CD8-positive, alpha-beta memory T cell (primary cell): ENCODE measurements at regions not wholly inside any gene's neighbourhood (a gene's known extent, or its start where the extent isn't known, plus 50 kb on each side); places are given as distances from the start of the nearest gene placed in this dataset.

ENCODE experiments used
- CTCF ChIA-PET: fragments of 350-600 bp; sonication (Branson Sonifier 250); formaldehyde crosslinking; loops from one replicate; lab custom pipeline; 2021; ENCODE audit warnings: antibody characterized with exemption; lab: Charles Lee
- POLR2A ChIA-PET: fragments of 350-600 bp; sonication (Branson Sonifier 250); formaldehyde crosslinking; loops from one replicate; lab custom pipeline; 2021; ENCODE audit warnings: antibody characterized with exemption; lab: Charles Lee
- DNase-seq, 5 donors: peaks; one replicate each; pipeline versions ENCODE4 v3.0.0 to v3.0.0-alpha.2; 2020 to 2022; ENCODE audit warnings: mixed read lengths in 1 of 5
- H3K27ac ChIP-seq: one replicate; pipeline ENCODE4 v1.7.0; 2013; ENCODE audit warnings: low read depth, mild to moderate bottlenecking, low read length, moderate library complexity
- H3K27me3 ChIP-seq: 2 replicates; pipeline ENCODE4 v1.7.0; 2013; ENCODE audit warnings: low read length, mild to moderate bottlenecking; ENCODE audit not compliant: insufficient read depth, poor library complexity, severe bottlenecking
- H3K36me3 ChIP-seq: 2 replicates; pipeline ENCODE4 v1.7.0; 2013; ENCODE audit warnings: mild to moderate bottlenecking, low read length, moderate library complexity; ENCODE audit not compliant: insufficient read depth
- H3K4me1 ChIP-seq: 2 replicates; pipeline ENCODE4 v1.7.0; 2013; ENCODE audit warnings: mild to moderate bottlenecking, low read length, moderate library complexity; ENCODE audit not compliant: insufficient read depth
- H3K4me3 ChIP-seq: 2 replicates; pipeline ENCODE4 v1.7.0; 2013; ENCODE audit warnings: mild to moderate bottlenecking, low read length
- H3K9me3 ChIP-seq: 2 replicates; pipeline ENCODE4 v1.7.0; 2013; ENCODE audit warnings: mild to moderate bottlenecking, low read length
- H3K27ac Mint-ChIP-seq, 8 donors: one replicate each; pipeline ENCODE4 v1.8.0; 2020 to 2021; ENCODE audit warnings: mixed read lengths in 8 of 8, mild to moderate bottlenecking in 6 of 8, inconsistent platforms in 3 of 8, moderate library complexity in 3 of 8
- H3K27me3 Mint-ChIP-seq, 2 donors: one replicate each; pipeline ENCODE4 v1.8.0; 2020 to 2021; ENCODE audit warnings: mixed read lengths in 2 of 2, mild to moderate bottlenecking in 1 of 2, moderate library complexity in 1 of 2
- H3K36me3 Mint-ChIP-seq, 3 donors: one replicate each; pipeline ENCODE4 v1.8.0; 2020 to 2021; ENCODE audit warnings: mixed read lengths in 3 of 3, inconsistent platforms in 1 of 3, mild to moderate bottlenecking in 1 of 3
- H3K4me1 Mint-ChIP-seq, 3 donors: one replicate each; pipeline ENCODE4 v1.8.0; 2020 to 2021; ENCODE audit warnings: mixed read lengths in 3 of 3, inconsistent platforms in 1 of 3, mild to moderate bottlenecking in 1 of 3
- H3K4me3 Mint-ChIP-seq, 7 donors: one replicate each; pipeline ENCODE4 v1.8.0; 2020 to 2021; ENCODE audit warnings: mixed read lengths in 7 of 7, mild to moderate bottlenecking in 6 of 7, moderate library complexity in 4 of 7, inconsistent platforms in 2 of 7
- H3K9me3 Mint-ChIP-seq, 5 donors: one replicate each; pipeline ENCODE4 v1.8.0; 2020 to 2022; ENCODE audit warnings: mixed read lengths in 5 of 5, mild to moderate bottlenecking in 3 of 5, moderate library complexity in 2 of 5, inconsistent platforms in 1 of 5

DNA sequence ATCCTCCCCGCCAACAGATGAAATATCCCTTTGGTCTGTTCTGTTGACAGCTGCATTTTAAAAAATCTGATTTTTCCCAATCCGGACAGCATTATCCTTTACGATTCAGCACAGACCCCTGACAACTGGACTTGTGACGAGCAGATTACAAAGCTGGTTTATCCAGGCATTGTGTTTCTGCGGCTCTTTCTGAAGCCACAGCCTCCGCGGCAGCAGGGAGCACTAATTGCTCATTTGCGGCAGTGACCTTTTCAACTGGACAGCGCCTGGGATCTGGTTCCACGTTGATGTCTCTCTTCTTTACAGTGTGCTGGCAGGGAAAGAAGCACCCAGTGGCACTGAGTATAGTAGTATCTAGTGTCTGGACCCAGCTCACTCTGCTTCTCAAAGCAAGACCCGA lies 351.2 kb downstream of the ZNF608 start:
- Histone ChIP-seq H3K9me3 (no peaks in the 10 kb centered on the region), H3K4me3 (no peak overlapping the region), H3K27ac (no peak overlapping the region), H3K36me3 (no peaks in the 10 kb centered on the region), H3K4me1 (no peaks in the 10 kb centered on the region), H3K27me3 (no peaks in the 10 kb centered on the region)
- DNase-seq, result no peak
- Mint-ChIP-seq H3K4me3 (no peak overlapping the region), H3K9me3 (peaks cover 0 to 4% (median 4%) of the 10 kb centered on the region in 5 donors), H3K4me1 (no peaks in the 10 kb centered on the region), H3K27me3 (no peaks in the 10 kb centered on the region), H3K36me3 (no peaks in the 10 kb centered on the region), H3K27ac (no peak overlapping the region)
- CTCF ChIA-PET, result interaction anchor here (0.6 kb wide), 1 partner anchor 130 kb away, joined by 3 read pairs; no protein-coding TSS in a partner anchor
- POLR2A ChIA-PET, result no interaction called here

DNA sequence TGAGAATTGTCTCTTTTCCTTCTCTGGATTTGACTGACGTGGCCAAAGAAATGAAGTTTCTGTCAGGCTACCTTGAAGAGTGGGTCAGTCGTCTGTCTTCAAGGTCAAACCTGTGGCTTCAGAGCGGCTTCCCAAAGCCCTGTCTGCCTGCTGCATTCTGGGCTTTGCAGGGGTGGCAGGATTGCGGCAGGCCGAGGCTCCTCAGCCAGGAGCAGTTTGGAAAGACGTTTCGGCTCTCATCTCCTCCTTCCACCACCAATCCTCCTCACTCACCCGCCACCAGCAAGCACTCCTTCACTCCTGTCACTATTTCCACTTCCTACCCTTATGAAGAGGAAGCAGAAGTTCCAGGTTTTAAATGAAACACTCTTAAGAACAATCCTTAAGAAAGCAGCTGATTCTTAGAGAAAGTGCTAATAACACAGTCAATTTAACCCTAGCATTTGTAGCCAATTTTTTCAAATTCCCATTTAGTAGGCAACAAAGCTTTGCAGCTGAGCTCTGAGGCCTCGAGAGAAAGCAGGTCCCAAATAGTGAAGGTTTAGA lies 351.7 kb downstream of the ZNF608 start:
- H3K27ac ChIP-seq, result no peak overlapping the region
- H3K4me3 ChIP-seq, result no peak overlapping the region
- H3K4me1 Mint-ChIP-seq, result no peaks in the 10 kb centered on the region
- H3K27ac Mint-ChIP-seq, result no peak overlapping the region
- DNase-seq, result no peak
- no peaks in the 10 kb centered on the region for H3K27me3 ChIP-seq
- no peaks in the 10 kb centered on the region for H3K4me1 ChIP-seq
- H3K4me3 Mint-ChIP-seq, result no peak overlapping the region
- H3K9me3 ChIP-seq, result no peaks in the 10 kb centered on the region
- no peaks in the 10 kb centered on the region for H3K36me3 Mint-ChIP-seq
- H3K9me3 Mint-ChIP-seq, result peaks cover 0 to 7% (median 3%) of the 10 kb centered on the region in 5 donors
- H3K36me3 ChIP-seq, result no peaks in the 10 kb centered on the region
- H3K27me3 Mint-ChIP-seq, result no peaks in the 10 kb centered on the region
- ChIA-PET POLR2A (no interaction called here), CTCF (no interaction called here)

DNA sequence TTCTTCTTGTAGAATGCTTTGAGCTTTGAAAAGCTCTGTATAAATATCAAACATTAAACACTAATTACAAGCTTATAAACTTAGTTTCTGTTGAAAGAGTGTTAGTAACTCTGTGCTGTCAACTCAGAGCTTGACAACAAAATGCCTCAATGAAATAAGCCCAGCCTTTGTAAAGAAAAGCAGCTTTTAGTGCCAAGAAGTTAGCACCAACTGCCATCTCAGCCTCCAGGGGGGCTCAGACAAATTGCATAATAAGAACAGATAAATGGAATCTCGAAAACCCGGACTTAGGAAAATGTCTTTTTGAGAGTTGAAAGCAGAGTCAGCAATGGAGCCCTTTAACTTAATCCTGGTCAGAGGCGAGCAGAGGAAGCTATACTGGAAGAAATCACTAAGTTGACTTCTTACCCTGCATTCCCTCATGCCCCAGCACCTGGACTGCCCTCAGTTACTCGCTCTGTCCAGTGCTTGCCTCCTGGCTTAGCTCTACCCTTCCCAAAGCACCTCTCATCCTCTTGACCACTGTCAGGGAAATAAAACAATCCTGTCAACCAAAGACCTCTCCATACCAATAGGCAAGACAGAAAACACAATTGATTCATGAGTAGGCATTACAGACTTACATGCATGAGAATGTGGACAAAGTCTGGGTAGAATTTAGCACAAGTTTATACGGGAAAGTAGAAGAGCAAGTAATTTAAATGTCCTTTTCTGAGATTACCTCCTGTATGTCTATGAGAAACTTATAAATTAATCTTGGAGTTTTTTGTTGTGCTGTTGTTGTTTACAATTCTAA lies 352.7 kb downstream of the ZNF608 start:
- Mint-ChIP-seq H3K27ac (no peak overlapping the region), H3K27me3 (no peaks in the 10 kb centered on the region), H3K4me1 (no peaks in the 10 kb centered on the region), H3K9me3 (peaks cover 2 to 13% (median 3%) of the 10 kb centered on the region in 5 donors), H3K36me3 (no peaks in the 10 kb centered on the region), H3K4me3 (no peak overlapping the region)
- H3K27me3 ChIP-seq, result no peaks in the 10 kb centered on the region
- no peaks in the 10 kb centered on the region for H3K36me3 ChIP-seq
- ChIA-PET CTCF (no interaction called here), POLR2A (no interaction called here)
- DNase-seq, result no peak
- no peaks in the 10 kb centered on the region for H3K4me1 ChIP-seq
- H3K4me3 ChIP-seq, result no peak overlapping the region
- H3K27ac ChIP-seq, result no peak overlapping the region
- no peaks in the 10 kb centered on the region for H3K9me3 ChIP-seq

DNA sequence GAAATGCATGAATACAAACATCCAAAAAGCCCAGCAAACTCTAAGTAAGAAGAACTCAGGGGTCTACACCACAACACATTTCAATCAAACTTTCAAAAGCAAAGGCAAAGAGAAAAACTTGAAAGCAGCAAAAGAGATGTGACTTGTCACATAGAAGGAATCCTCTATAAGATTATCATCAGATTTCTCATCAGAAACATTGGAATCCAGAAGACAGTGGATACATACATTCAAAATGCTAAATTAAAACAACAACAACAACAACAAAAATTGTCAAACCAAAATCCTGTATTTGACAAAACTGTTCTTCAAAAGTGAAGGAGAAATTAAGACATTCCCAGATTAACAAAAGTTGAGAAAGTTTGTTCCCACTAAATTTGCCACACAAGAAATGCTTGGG lies 362.7 kb downstream of the ZNF608 start:
- Mint-ChIP-seq H3K36me3 (peaks cover 0 to 6% (median 0%) of the 10 kb centered on the region in 3 donors), H3K9me3 (peaks cover 19 to 46% (median 21%) of the 10 kb centered on the region in 5 donors), H3K4me3 (no peak overlapping the region), H3K27me3 (peaks cover 0 to 1% of the 10 kb centered on the region in 2 donors), H3K27ac (no peak overlapping the region), H3K4me1 (no peaks in the 10 kb centered on the region)
- no peaks in the 10 kb centered on the region for H3K36me3 ChIP-seq
- no peaks in the 10 kb centered on the region for H3K4me1 ChIP-seq
- CTCF ChIA-PET, result no interaction called here
- H3K27me3 ChIP-seq, result no peaks in the 10 kb centered on the region
- no peaks in the 10 kb centered on the region for H3K9me3 ChIP-seq
- DNase-seq, result no peak
- POLR2A ChIA-PET, result no interaction called here
- H3K27ac ChIP-seq, result no peak overlapping the region
- H3K4me3 ChIP-seq, result no peak overlapping the region

DNA sequence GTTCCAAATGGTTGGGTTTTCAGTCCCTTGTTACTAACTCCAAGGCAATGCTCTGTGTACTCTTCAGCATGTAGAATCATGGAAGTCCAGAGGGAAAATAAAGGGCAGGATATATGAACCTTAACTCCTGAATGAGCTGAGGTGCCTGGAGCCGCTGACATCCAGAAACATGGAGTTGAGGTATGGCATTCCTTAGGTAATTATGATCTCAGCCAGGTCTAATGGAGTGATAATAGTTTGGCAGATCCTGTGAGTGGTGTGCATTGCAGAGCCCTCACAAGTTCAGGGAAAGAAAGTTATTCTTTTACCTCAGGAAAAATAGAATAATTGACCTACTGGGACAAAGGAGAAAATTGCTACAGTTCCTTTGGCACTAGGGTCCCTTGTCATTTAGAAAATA lies 369.1 kb downstream of the ZNF608 start:
- DNase-seq, result no peak
- Mint-ChIP-seq H3K27ac (no peak overlapping the region), H3K9me3 (peaks cover 7 to 43% (median 13%) of the 10 kb centered on the region in 5 donors), H3K4me1 (no peaks in the 10 kb centered on the region), H3K4me3 (no peak overlapping the region), H3K36me3 (peaks cover 0 to 6% (median 0%) of the 10 kb centered on the region in 3 donors), H3K27me3 (no peaks in the 10 kb centered on the region)
- H3K9me3 ChIP-seq, result no peaks in the 10 kb centered on the region
- CTCF ChIA-PET, result no interaction called here
- H3K4me3 ChIP-seq, result no peak overlapping the region
- H3K4me1 ChIP-seq, result no peaks in the 10 kb centered on the region
- no peaks in the 10 kb centered on the region for H3K27me3 ChIP-seq
- H3K27ac ChIP-seq, result no peak overlapping the region
- no peaks in the 10 kb centered on the region for H3K36me3 ChIP-seq
- POLR2A ChIA-PET, result no interaction called here

DNA sequence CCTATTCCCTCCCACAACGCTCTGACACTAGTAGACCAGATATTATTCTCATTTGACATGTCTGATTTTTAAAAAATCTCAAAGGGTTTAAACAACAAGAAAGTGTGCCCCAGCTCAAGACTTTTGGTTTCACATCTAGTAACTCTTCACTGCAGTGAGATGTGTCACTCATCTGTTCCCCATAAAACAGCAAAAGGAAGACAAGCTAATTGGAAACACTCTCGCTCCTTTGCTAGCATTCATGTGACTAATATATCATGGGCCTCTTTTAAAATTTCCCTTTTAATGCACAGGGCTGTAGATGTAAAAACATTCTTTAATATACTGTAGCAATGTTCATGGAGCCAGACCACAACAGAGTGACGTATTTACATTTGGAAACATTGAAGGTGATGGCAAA lies 372.6 kb downstream of the ZNF608 start:
- Mint-ChIP-seq H3K27me3 (no peaks in the 10 kb centered on the region), H3K4me3 (no peak overlapping the region), H3K27ac (no peak overlapping the region), H3K9me3 (peaks cover 0 to 29% (median 10%) of the 10 kb centered on the region in 5 donors), H3K36me3 (no peaks in the 10 kb centered on the region), H3K4me1 (no peaks in the 10 kb centered on the region)
- Histone ChIP-seq H3K4me3 (no peak overlapping the region), H3K9me3 (no peaks in the 10 kb centered on the region), H3K4me1 (no peaks in the 10 kb centered on the region), H3K36me3 (no peaks in the 10 kb centered on the region), H3K27me3 (no peaks in the 10 kb centered on the region), H3K27ac (no peak overlapping the region)
- ChIA-PET CTCF (no interaction called here), POLR2A (no interaction called here)
- DNase-seq, result no peak

DNA sequence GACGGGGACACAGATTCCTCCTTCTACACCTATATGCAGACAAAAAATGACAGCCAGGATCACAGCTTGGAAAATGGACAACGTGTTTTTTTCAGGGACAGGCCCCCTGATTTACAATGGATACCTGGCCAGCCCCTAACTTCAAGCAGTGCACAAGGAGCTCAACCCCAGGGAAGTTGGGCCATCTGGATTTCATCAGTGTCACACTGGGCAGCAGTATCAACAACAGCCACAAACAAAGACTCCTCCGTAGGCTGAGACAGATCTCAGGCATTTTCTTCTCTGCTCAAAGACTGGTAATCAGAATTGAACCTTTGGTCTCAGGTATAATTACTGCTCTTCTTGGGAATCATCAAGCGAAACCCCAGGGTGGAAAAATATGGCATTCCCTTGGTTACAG lies 374.0 kb downstream of the ZNF608 start:
- Histone ChIP-seq H3K36me3 (no peaks in the 10 kb centered on the region), H3K4me1 (no peaks in the 10 kb centered on the region), H3K4me3 (no peak overlapping the region), H3K9me3 (no peaks in the 10 kb centered on the region), H3K27ac (no peak overlapping the region), H3K27me3 (no peaks in the 10 kb centered on the region)
- DNase-seq, result no peak
- ChIA-PET CTCF (no interaction called here), POLR2A (no interaction called here)
- no peak overlapping the region for H3K27ac Mint-ChIP-seq
- H3K36me3 Mint-ChIP-seq, result no peaks in the 10 kb centered on the region
- no peak overlapping the region for H3K4me3 Mint-ChIP-seq
- no peaks in the 10 kb centered on the region for H3K4me1 Mint-ChIP-seq
- H3K9me3 Mint-ChIP-seq, result peaks cover 0 to 25% (median 10%) of the 10 kb centered on the region in 5 donors
- no peaks in the 10 kb centered on the region for H3K27me3 Mint-ChIP-seq

DNA sequence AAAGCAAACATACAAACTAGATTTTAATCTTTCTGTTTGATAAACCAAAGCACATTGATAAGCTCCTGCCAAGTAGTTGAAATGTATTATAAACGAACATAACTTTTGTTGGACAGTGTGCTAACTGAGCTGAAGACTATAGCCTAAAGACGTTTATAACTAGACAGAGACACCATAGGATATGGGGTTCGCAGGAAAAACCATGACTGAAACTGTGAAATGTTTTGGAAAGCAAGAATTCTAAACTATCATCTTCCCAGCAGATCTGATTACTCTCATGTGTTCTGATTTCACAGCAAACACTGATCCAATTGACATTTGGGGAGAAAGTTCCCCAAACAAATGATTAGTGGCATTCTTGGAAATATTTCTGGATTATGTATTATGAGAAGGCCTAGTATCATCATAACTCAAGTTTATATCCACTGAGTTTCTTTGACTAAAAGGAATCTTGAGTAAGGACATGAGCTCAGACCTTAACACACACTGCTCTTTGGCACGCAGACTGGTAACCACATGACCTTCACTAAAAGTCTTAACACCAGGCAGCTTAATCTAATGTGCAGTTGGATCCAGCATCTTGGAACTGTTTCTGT lies 375.2 kb downstream of the ZNF608 start:
- Mint-ChIP-seq H3K27ac (no peak overlapping the region), H3K36me3 (no peaks in the 10 kb centered on the region), H3K27me3 (no peaks in the 10 kb centered on the region), H3K9me3 (peaks cover 0 to 24% (median 9%) of the 10 kb centered on the region in 5 donors), H3K4me1 (no peaks in the 10 kb centered on the region), H3K4me3 (no peak overlapping the region)
- Histone ChIP-seq H3K27ac (no peak overlapping the region), H3K4me1 (no peaks in the 10 kb centered on the region), H3K36me3 (no peaks in the 10 kb centered on the region), H3K9me3 (no peaks in the 10 kb centered on the region), H3K4me3 (no peak overlapping the region), H3K27me3 (no peaks in the 10 kb centered on the region)
- ChIA-PET POLR2A (no interaction called here), CTCF (no interaction called here)
- DNase-seq, result no peak
